ENCODE measurements at regions not wholly inside any gene's neighbourhood (a gene's known extent, or its start where the extent isn't known, plus 50 kb on each side); places are given as distances from the start of the nearest gene placed in this dataset.
"Not testable (repeated sequence)": the region's sequence is repeated elsewhere in the genome, so short reads cannot be mapped to it uniquely, and the experiment has no call there.

DNA sequence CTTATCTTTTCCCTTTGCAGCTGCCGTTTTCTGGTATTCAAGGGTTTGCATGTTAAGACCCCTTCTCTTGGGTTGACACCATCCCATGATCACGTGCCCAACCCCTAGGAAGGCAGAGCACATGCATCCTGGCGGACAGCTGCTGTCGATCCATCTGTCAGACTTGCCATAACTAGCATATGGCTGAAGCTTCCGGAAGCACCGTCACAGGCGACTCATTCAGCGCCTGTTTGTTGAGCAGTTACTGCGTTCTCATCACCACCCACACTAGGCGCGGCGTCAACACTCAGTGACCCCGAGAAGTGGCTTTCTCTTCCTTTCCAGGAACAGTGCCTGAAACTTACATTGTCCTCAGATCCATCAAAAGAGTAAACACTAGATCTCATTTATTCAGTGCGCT lies 93.6 kb downstream of the SOX1 start:
- DNase-seq (peak in 1 of 3 donors; percentile 17), ATAC-seq (ENCODE audit: insufficient read depth, low FRiP score) (peak; percentile 27)
- 69 to 81% methylated on average over 14 of the region's 14 CpGs for WGBS, 2 donors
- no peak overlapping the region for H3K9ac ChIP-seq (ENCODE audit: insufficient read depth in 1 of 2, low read length in 2 of 2)
- H3K27ac ChIP-seq (ENCODE audit: low read depth in 1 of 2, low read length in 1 of 2): no peak overlapping the region
- TF ChIP-seq CTCF (IDR thresholded peaks at IDR 0.05; ENCODE audit: control extremely low read depth, extremely low read depth): no peak
- no peaks in the 10 kb centered on the region for H3K4me1 ChIP-seq (ENCODE audit: control insufficient read depth in 5 of 5, insufficient read depth in 5 of 5, low read length in 5 of 5)
- peaks cover 0 to 3% (median under 1%) of the 10 kb centered on the region in 4 donors for H3K9me3 ChIP-seq (ENCODE audit: control insufficient read depth in 4 of 4, insufficient read depth in 3 of 4, low read length in 3 of 4)
- no peak overlapping the region for H3K4me3 ChIP-seq
- peaks cover 0 to 17% (median 13%) of the 10 kb centered on the region in 3 donors for H3K27me3 ChIP-seq (ENCODE audit: control insufficient read depth in 3 of 3, insufficient read depth in 3 of 3, low read length in 2 of 3)
- no peaks in the 10 kb centered on the region for H3K36me3 ChIP-seq (ENCODE audit: control insufficient read depth in 4 of 4, insufficient read depth in 4 of 4, low read length in 4 of 4)

DNA sequence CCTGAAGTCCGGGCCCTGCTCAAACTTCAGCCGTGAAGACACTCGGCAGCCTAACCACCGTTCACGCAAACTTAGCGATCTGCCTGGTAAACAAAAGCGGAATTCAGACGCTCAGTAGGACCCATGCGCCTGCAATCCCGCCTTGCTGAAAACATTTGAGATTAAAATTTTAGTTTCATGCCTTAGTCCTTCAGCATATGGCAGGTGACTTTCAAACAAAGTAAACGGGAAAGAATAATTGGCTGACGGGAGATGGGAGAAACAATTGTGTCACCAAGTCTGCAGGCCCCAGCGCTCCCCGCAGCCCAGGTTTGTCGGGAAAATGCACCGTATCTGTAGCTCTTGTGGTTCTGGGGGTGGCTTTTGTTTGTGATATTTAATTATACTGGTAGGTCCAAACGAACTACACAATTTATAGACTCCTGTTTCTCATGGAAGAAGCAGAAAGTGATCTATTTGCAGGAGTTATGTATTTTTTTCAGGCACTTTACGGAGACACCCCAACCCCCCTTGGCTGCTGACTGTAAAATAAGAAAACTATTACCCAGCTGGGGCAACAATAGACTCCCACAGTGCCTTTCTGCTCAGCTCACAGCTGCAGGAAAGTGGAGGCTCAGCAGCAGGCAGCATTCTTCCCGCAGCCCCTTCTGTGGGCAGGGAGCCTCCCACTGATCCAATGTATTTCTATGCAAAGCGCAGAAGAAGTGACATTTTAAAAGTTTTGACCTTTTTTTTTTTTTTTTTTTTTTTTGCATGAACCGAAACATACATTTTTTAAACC lies 94.8 kb downstream of the SOX1 start:
- TF ChIP-seq CTCF (IDR thresholded peaks at IDR 0.05; ENCODE audit: control extremely low read depth, extremely low read depth): no peak
- H3K27me3 ChIP-seq (ENCODE audit: control insufficient read depth in 3 of 3, insufficient read depth in 3 of 3, low read length in 2 of 3): peaks cover 0 to 17% (median 13%) of the 10 kb centered on the region in 3 donors
- ATAC-seq (ENCODE audit: insufficient read depth, low FRiP score) (no peak), DNase-seq (no peak)
- WGBS, 2 donors: 30 to 38% methylated on average over 21 of the region's 21 CpGs
- H3K9me3 ChIP-seq (ENCODE audit: control insufficient read depth in 4 of 4, insufficient read depth in 3 of 4, low read length in 3 of 4): peaks cover 0 to 3% (median under 1%) of the 10 kb centered on the region in 4 donors
- no peaks in the 10 kb centered on the region for H3K36me3 ChIP-seq (ENCODE audit: control insufficient read depth in 4 of 4, insufficient read depth in 4 of 4, low read length in 4 of 4)
- no peak overlapping the region for H3K27ac ChIP-seq (ENCODE audit: low read depth in 1 of 2, low read length in 1 of 2)
- H3K9ac ChIP-seq (ENCODE audit: insufficient read depth in 1 of 2, low read length in 2 of 2): no peak overlapping the region
- no peaks in the 10 kb centered on the region for H3K4me1 ChIP-seq (ENCODE audit: control insufficient read depth in 5 of 5, insufficient read depth in 5 of 5, low read length in 5 of 5)
- H3K4me3 ChIP-seq: no peak overlapping the region

GRCh38 chr13:112163691-112164660 lies 97.0 kb downstream of the SOX1 start:
- H3K9ac ChIP-seq (ENCODE audit: insufficient read depth in 1 of 2, low read length in 2 of 2); H3K9me3 ChIP-seq (ENCODE audit: control insufficient read depth in 4 of 4, insufficient read depth in 3 of 4, low read length in 3 of 4); H3K4me1 ChIP-seq (ENCODE audit: control insufficient read depth in 5 of 5, insufficient read depth in 5 of 5, low read length in 5 of 5); DNase-seq; H3K27ac ChIP-seq (ENCODE audit: low read depth in 1 of 2, low read length in 1 of 2); ATAC-seq (ENCODE audit: insufficient read depth, low FRiP score); H3K4me3 ChIP-seq; H3K36me3 ChIP-seq (ENCODE audit: control insufficient read depth in 4 of 4, insufficient read depth in 4 of 4, low read length in 4 of 4): not testable (repeated sequence)
- peaks cover 0 to 17% (median 13%) of the 10 kb centered on the region in 3 donors for H3K27me3 ChIP-seq (ENCODE audit: control insufficient read depth in 3 of 3, insufficient read depth in 3 of 3, low read length in 2 of 3)
- 96 to 97% methylated on average over 97 of the region's 97 CpGs for WGBS, 2 donors

GRCh38 chr13:112165712-112166111 lies 98.8 kb downstream of the SOX1 start:
- no peak overlapping the region for H3K27ac ChIP-seq (ENCODE audit: low read depth in 1 of 2, low read length in 1 of 2)
- ATAC-seq (ENCODE audit: insufficient read depth, low FRiP score): no peak
- no peak for TF ChIP-seq CTCF (IDR thresholded peaks at IDR 0.05; ENCODE audit: control extremely low read depth, extremely low read depth)
- H3K4me1 ChIP-seq (ENCODE audit: control insufficient read depth in 5 of 5, insufficient read depth in 5 of 5, low read length in 5 of 5): no peaks in the 10 kb centered on the region
- WGBS, 2 donors: 66 to 70% methylated on average over 9 of the region's 9 CpGs
- no peak overlapping the region for H3K4me3 ChIP-seq
- no peak overlapping the region for H3K9ac ChIP-seq (ENCODE audit: insufficient read depth in 1 of 2, low read length in 2 of 2)
- no peak for DNase-seq
- H3K27me3 ChIP-seq (ENCODE audit: control insufficient read depth in 3 of 3, insufficient read depth in 3 of 3, low read length in 2 of 3): peaks cover 0 to 13% (median 13%) of the 10 kb centered on the region in 3 donors
- no peaks in the 10 kb centered on the region for H3K36me3 ChIP-seq (ENCODE audit: control insufficient read depth in 4 of 4, insufficient read depth in 4 of 4, low read length in 4 of 4)
- peaks cover 0 to 6% (median 0%) of the 10 kb centered on the region in 4 donors for H3K9me3 ChIP-seq (ENCODE audit: control insufficient read depth in 4 of 4, insufficient read depth in 3 of 4, low read length in 3 of 4)

All from lung (tissue), 11 donors.